ENCODE measurements at regions not wholly inside any gene's neighbourhood (a gene's known extent, or its start where the extent isn't known, plus 50 kb on each side); places are given as distances from the start of the nearest gene placed in this dataset.

GRCh38 chr2:65754219-65754618, 321.8 kb upstream of the SPRED2 start:
- TF ChIP-seq, protein P1, sequence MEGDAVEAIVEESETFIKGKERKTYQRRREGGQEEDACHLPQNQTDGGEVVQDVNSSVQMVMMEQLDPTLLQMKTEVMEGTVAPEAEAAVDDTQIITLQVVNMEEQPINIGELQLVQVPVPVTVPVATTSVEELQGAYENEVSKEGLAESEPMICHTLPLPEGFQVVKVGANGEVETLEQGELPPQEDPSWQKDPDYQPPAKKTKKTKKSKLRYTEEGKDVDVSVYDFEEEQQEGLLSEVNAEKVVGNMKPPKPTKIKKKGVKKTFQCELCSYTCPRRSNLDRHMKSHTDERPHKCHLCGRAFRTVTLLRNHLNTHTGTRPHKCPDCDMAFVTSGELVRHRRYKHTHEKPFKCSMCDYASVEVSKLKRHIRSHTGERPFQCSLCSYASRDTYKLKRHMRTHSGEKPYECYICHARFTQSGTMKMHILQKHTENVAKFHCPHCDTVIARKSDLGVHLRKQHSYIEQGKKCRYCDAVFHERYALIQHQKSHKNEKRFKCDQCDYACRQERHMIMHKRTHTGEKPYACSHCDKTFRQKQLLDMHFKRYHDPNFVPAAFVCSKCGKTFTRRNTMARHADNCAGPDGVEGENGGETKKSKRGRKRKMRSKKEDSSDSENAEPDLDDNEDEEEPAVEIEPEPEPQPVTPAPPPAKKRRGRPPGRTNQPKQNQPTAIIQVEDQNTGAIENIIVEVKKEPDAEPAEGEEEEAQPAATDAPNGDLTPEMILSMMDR (IDR thresholded peaks at IDR 0.05; ENCODE audit: control extremely low read depth in 1 of 3, insufficient read depth in 1 of 3, low read depth in 1 of 3, low read length in 3 of 3): no peak
- TF ChIP-seq POLR2AphosphoS5 (IDR thresholded peaks at IDR 0.05; ENCODE audit: low read depth, low read length) (no peak), USF2 (IDR thresholded peaks at IDR 0.05; ENCODE audit: low read length) (no peak), POLR2A (IDR thresholded peaks at IDR 0.05; ENCODE audit: control extremely low read depth in 1 of 2, low read depth in 2 of 2, low read length in 2 of 2) (no peak), SUZ12 (IDR thresholded peaks at IDR 0.05; ENCODE audit: low read length) (no peak), TAF1 (IDR thresholded peaks at IDR 0.05; ENCODE audit: low read depth, low read length) (no peak), ZNF274 (IDR thresholded peaks at IDR 0.05; ENCODE audit: borderline replicate concordance, extremely low read depth, low read length) (no peak), E2F6 (IDR thresholded peaks at IDR 0.05) (no peak)
- TF ChIP-seq, protein P2, sequence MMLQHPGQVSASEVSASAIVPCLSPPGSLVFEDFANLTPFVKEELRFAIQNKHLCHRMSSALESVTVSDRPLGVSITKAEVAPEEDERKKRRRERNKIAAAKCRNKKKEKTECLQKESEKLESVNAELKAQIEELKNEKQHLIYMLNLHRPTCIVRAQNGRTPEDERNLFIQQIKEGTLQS (IDR thresholded peaks at IDR 0.05; ENCODE audit: insufficient read depth, low read depth, low read length): no peak
